Caco-2 (cell line): ENCODE measurements at regions not wholly inside any gene's neighbourhood (a gene's known extent, or its start where the extent isn't known, plus 50 kb on each side); places are given as distances from the start of the nearest gene placed in this dataset.

Experiments used
- BruUV-seq: library from RNA; stranded (reverse); fragments of 400-500 nt; replicated peaks from 2 replicates; lab custom pipeline; 2021; lab: Mats Ljungman, UMichigan
- CTCF ChIA-PET: fragments of 300-600 bp; sonication (Branson Sonifier 250); formaldehyde crosslinking; loops from one replicate; lab custom pipeline; 2022; ENCODE audit warnings: antibody characterized with exemption; lab: Charles Lee
- POLR2A ChIA-PET: fragments of 300-600 bp; sonication (Branson Sonifier 250); formaldehyde crosslinking; loops from one replicate; lab custom pipeline; 2022; ENCODE audit warnings: antibody characterized with exemption; lab: Charles Lee
- DNase-seq, 2 experiments: peaks; one replicate each; pipeline versions ENCODE4 v3.0.0 to v3.0.0-alpha.2; 2020 to 2022
- H3K27me3 ChIP-seq: replicated peaks from 2 replicates; pipeline ENCODE4 v1.6.0; 2011; ENCODE audit warnings: low read length; ENCODE audit not compliant: control insufficient read depth, insufficient read depth
- H3K36me3 ChIP-seq: 2 replicates; pipeline ENCODE4 v1.5.1; 2011; ENCODE audit warnings: low read length; ENCODE audit not compliant: control insufficient read depth, insufficient read depth
- H3K4me1 ChIP-seq: fragments of 250-450 bp; sonication (Bioruptor Pico); 2 replicates; pipeline ENCODE4 v1.5.1; 2020; ENCODE audit warnings: mild to moderate bottlenecking
- H3K4me3 ChIP-seq: 2 replicates; pipeline ENCODE4 v1.5.1; 2011; ENCODE audit warnings: low read depth, mild to moderate bottlenecking, control low read depth, low read length
- H3K9me3 ChIP-seq: fragments of 250-450 bp; sonication (Bioruptor Pico); 2 replicates; pipeline ENCODE4 v1.5.1; 2020; ENCODE audit warnings: mild to moderate bottlenecking, moderate library complexity
- H3K27ac Mint-ChIP-seq: one replicate; pipeline ENCODE4 v1.8.0; 2022; ENCODE audit warnings: mixed read lengths; ENCODE audit not compliant: unreplicated experiment
- H3K27me3 Mint-ChIP-seq: one replicate; pipeline ENCODE4 v1.8.0; 2022; ENCODE audit warnings: mixed read lengths; ENCODE audit not compliant: insufficient read depth, unreplicated experiment
- H3K36me3 Mint-ChIP-seq: one replicate; pipeline ENCODE4 v1.8.0; 2022; ENCODE audit warnings: mild to moderate bottlenecking, mixed read lengths; ENCODE audit not compliant: insufficient read depth, unreplicated experiment
- H3K4me1 Mint-ChIP-seq: one replicate; pipeline ENCODE4 v1.8.0; 2022; ENCODE audit warnings: low read depth, mixed read lengths; ENCODE audit not compliant: unreplicated experiment
- H3K4me3 Mint-ChIP-seq: one replicate; pipeline ENCODE4 v1.8.0; 2022; ENCODE audit warnings: mild to moderate bottlenecking, moderate library complexity, mixed read lengths; ENCODE audit not compliant: unreplicated experiment
- H3K9me3 Mint-ChIP-seq: one replicate; pipeline ENCODE4 v1.8.0; 2022; ENCODE audit warnings: mixed read lengths; ENCODE audit not compliant: unreplicated experiment
- intact Hi-C: fragments of 100-400 bp; cut with micrococcal nuclease; formaldehyde crosslinking; loops from one replicate; pipeline ENCODE4 v1.10.0; 2022; ENCODE audit not compliant: unreplicated experiment
- TF ChIP-seq, protein P1 (sequence below), 2 experiments: fragments of 200-600 bp in 1 of 2; IDR thresholded peaks; 1 replicate in 1 of 2; 2 replicates in 1 of 2; pipeline versions ENCODE4 v1.5.1 to v1.8.0; 2011 to 2022; ENCODE audit warnings: antibody characterized with exemption in 1 of 2, control low read depth in 1 of 2, inconsistent platforms in 1 of 2, low read depth in 1 of 2, low read length in 1 of 2, mild to moderate bottlenecking in 1 of 2, moderate library complexity in 1 of 2; ENCODE audit not compliant: insufficient read depth in 1 of 2, severe bottlenecking in 1 of 2, unreplicated experiment in 1 of 2

DNA sequence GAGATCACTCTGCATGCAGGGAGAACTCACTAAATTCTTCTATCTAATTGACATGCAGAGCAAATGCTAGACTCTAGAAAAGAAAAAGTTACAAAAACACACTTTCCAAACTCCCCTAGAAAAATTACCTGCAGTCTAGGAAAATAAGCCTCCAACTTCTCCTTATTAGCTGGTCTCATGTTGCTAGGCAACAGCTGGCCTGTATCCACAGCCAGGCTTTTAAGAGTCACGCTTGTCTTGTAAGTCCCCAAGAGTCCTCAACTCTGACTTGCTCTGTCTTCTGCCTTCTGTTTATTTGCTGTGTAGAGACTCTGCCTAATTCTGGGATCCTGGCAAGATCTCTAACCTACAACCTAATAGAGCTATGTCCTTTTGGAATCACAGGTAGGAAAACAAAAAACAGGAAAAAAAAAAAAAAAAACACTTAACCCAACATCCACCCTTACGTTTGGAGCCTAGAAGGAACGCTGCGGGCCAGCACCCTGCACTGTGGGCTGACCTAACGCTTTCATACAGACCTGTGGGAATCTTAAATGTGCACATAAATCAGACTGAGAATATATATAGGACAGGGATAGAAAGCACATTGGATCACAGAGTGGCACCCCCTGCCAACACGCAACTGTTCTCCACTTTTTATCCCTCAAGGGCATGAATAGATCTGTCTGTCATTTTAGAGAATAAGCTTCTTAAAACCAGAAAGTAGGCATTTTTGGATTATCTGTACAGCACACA, 117.0 kb upstream of the PTPRZ1 start:
- Mint-ChIP-seq H3K27ac (no peak overlapping the region), H3K4me1 (no peaks in the 10 kb centered on the region)

DNA sequence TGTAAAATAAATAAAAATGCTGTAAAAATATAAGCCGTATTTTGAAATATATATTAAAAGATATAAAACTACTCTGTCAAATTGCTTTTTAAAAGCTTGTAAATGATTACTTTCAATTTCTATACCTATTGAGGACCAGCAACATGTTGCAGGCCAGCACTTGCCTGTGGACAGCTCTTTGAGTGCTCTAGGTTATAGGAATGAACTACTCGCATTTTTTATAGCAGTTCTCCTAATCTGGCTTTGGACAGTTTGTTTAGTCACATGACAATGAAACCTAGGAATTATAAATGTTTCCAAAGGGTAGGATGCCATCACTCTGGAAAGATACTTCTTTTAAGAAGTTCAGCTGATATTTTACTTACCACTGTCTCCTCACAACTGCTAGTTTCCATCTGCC, 117.7 kb upstream of the PTPRZ1 start:
- CTCF ChIA-PET: interaction anchor here (0.7 kb wide), 1 partner anchor 239 kb away, joined by 3 read pairs; no protein-coding TSS in a partner anchor
- H3K36me3 Mint-ChIP-seq: no peaks in the 10 kb centered on the region
- no peaks in the 10 kb centered on the region for H3K36me3 ChIP-seq
- TF ChIP-seq, protein P1, sequence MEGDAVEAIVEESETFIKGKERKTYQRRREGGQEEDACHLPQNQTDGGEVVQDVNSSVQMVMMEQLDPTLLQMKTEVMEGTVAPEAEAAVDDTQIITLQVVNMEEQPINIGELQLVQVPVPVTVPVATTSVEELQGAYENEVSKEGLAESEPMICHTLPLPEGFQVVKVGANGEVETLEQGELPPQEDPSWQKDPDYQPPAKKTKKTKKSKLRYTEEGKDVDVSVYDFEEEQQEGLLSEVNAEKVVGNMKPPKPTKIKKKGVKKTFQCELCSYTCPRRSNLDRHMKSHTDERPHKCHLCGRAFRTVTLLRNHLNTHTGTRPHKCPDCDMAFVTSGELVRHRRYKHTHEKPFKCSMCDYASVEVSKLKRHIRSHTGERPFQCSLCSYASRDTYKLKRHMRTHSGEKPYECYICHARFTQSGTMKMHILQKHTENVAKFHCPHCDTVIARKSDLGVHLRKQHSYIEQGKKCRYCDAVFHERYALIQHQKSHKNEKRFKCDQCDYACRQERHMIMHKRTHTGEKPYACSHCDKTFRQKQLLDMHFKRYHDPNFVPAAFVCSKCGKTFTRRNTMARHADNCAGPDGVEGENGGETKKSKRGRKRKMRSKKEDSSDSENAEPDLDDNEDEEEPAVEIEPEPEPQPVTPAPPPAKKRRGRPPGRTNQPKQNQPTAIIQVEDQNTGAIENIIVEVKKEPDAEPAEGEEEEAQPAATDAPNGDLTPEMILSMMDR (IDR thresholded peaks at IDR 0.05; ENCODE audit: insufficient read depth in 1 of 2, low read depth in 1 of 2, low read length in 1 of 2, severe bottlenecking in 1 of 2, unreplicated experiment in 1 of 2): no peak
- peaks cover 9% of the 10 kb centered on the region for H3K27me3 Mint-ChIP-seq
- no peaks in the 10 kb centered on the region for H3K9me3 Mint-ChIP-seq
- no peaks in the 10 kb centered on the region for H3K27me3 ChIP-seq
- H3K4me1 Mint-ChIP-seq: no peaks in the 10 kb centered on the region
- no peaks in the 10 kb centered on the region; the same call in 1 of the 2 replicates for H3K9me3 ChIP-seq
- POLR2A ChIA-PET: no interaction called here
- no peak for DNase-seq
- BruUV-seq: no TSS peak
- no peak overlapping the region for H3K27ac Mint-ChIP-seq
- no peak overlapping the region for H3K4me3 Mint-ChIP-seq
- no peak overlapping the region for H3K4me3 ChIP-seq
- intact Hi-C loops: loop anchor here (10.0 kb wide), 1 partner anchor 150 kb away; no protein-coding TSS in a partner anchor
- no peaks in the 10 kb centered on the region for H3K4me1 ChIP-seq

More for the DNA sequence above, 117.0 kb upstream of the PTPRZ1 start:
- Mint-ChIP-seq H3K9me3 (no peaks in the 10 kb centered on the region), H3K36me3 (no peaks in the 10 kb centered on the region), H3K27me3 (peaks cover 9% of the 10 kb centered on the region), H3K4me3 (no peak overlapping the region)
- ChIA-PET CTCF (interaction anchor here (0.7 kb wide), 1 partner anchor 238 kb away, joined by 3 read pairs; no protein-coding TSS in a partner anchor), POLR2A (no interaction called here)
- Histone ChIP-seq H3K9me3 (no peaks in the 10 kb centered on the region; the same call in 1 of the 2 replicates), H3K36me3 (no peaks in the 10 kb centered on the region), H3K4me3 (no peak overlapping the region), H3K27me3 (no peaks in the 10 kb centered on the region), H3K4me1 (no peaks in the 10 kb centered on the region)
- no peak for DNase-seq
- intact Hi-C loops: loop anchor here (10.0 kb wide), 1 partner anchor 151 kb away; no protein-coding TSS in a partner anchor
- BruUV-seq: no TSS peak
- TF ChIP-seq, protein P1 (IDR thresholded peaks at IDR 0.05; ENCODE audit: insufficient read depth in 1 of 2, low read depth in 1 of 2, low read length in 1 of 2, severe bottlenecking in 1 of 2, unreplicated experiment in 1 of 2): no peak

DNA sequence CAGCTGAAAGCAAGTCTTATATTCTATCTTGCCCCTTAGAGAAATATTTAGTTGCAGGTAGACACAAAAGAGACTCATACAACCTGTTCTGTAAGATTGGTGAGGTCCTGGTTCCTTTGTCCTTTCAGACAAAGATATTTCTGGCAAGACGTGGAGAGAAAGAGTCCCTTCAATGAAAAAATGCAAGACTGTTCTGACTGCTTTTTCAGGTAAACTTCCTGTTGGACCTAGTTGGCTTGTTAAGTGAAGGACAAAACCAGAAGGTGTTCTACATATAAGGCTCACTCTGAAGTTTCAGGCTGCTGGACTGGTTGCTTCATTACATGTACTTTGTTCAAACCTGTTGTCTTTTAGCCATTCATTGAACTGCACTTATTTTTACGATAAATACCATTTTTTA, 119.0 kb upstream of the PTPRZ1 start:
- ChIA-PET CTCF (no interaction called here), POLR2A (no interaction called here)
- H3K4me3 Mint-ChIP-seq: no peak overlapping the region
- Histone ChIP-seq H3K4me1 (no peaks in the 10 kb centered on the region), H3K9me3 (no peaks in the 10 kb centered on the region; the same call in 1 of the 2 replicates), H3K36me3 (no peaks in the 10 kb centered on the region), H3K27me3 (no peaks in the 10 kb centered on the region), H3K4me3 (no peak overlapping the region)
- H3K27ac Mint-ChIP-seq: no peak overlapping the region
- H3K27me3 Mint-ChIP-seq: peaks cover 9% of the 10 kb centered on the region
- no peak for DNase-seq
- intact Hi-C loops: loop anchor here (2.0 to 10.0 kb wide), 2 partner anchors 39 to 149 kb away; no protein-coding TSS in a partner anchor
- no TSS peak for BruUV-seq
- H3K4me1 Mint-ChIP-seq: no peaks in the 10 kb centered on the region
- H3K36me3 Mint-ChIP-seq: no peaks in the 10 kb centered on the region
- no peaks in the 10 kb centered on the region for H3K9me3 Mint-ChIP-seq
- TF ChIP-seq, protein P1 (IDR thresholded peaks at IDR 0.05; ENCODE audit: insufficient read depth in 1 of 2, low read depth in 1 of 2, low read length in 1 of 2, severe bottlenecking in 1 of 2, unreplicated experiment in 1 of 2): no peak
